CD4-positive, alpha-beta T cell treated with Interleukin-10 for 1 hour (primary cell): ENCODE measurements at regions not wholly inside any gene's neighbourhood (a gene's known extent, or its start where the extent isn't known, plus 50 kb on each side); places are given as distances from the start of the nearest gene placed in this dataset.

ENCODE experiments used
- DNase-seq: peaks from one replicate; pipeline ENCODE4 v3.0.0-alpha.2; 2020

DNA sequence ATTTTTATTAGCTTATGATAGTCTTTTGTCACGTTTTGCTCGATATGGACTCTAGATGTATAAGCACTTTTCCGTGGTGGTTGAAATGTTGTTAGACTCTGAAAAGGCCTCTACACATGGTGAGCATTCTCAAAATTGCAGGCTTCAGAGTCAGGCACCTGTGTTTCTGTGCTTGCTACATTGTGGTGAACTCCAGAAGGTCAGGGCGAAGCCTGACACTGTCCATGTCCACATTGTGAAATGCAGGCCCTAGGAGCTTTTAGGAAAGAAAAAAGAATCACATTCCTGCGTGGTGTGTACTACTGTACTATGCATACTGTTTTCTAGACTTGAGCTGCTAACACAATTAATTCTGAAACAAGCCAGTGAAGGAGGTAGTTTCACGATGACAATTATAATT is 86.3 kb downstream of the HS3ST1 start:
- no peak for DNase-seq

DNA sequence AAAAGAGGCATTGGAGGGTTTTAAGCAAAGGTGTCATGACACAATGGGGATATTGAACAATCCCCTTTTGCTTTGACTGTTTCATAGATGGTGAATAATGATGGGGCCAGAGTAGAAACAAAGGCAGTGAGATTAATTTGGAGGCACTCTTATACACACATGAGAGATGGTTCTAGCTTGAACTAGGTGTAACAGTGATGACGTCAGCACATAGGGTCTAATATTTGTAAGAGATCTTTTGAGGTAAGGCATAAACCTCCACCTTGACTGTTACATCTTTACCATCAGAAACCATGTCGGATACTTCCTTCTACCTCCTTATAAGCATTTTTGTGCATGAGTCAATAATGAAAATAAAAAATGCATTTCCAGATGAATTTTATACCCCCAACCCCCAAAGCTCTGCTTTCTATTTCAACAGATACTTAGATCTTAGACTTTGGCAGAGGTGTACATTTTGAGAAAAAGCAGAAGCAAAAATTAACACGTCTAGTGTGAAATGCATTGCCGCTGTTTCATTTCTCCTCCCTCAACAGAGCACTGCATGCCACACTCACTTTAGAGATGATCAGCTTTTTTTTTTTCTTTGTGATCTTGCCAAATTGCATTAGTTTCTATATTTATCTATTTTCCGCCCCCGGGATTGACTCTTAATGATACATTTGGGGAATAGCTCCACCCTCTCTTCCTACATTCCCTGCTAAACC is 87.2 kb downstream of the HS3ST1 start:
- DNase-seq: no peak

DNA sequence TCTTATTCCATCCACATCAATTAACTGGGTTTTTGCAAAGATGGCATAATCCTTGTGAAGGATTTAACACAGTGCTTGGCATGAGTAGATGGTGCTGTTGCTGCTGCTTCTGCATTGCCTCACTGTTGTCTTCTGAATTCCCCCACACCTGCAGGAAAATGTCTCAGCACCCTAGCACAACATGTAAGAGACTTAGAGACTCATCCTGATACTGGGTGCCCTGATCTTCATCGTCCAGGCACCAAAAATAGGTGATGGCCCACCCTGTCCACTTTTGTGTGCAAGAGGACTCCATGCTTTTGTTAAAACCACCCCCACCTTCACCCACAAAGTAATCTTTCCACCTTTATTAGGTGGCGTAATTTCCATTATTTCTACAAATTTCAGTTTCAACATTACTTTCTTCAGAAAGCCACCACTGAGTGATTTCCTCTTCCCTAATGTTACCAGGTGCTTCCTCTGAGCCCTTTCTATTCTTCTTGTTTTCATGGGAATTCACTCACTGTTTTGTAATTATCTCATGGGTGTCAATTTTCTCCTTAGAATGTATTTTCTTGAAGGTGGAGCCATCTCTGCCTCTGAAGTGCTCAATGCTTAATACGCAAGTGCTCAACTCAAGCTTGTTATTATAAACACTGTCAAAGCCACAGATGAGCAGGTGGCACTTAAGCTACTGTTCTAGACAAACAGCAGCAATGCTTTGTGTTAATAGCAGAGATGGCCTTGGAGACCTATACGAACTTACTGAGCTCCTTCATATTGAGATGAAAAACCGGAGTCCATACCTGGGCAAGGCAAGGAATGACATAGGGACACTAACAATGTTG is 89.5 kb downstream of the HS3ST1 start:
- DNase-seq: no peak

DNA sequence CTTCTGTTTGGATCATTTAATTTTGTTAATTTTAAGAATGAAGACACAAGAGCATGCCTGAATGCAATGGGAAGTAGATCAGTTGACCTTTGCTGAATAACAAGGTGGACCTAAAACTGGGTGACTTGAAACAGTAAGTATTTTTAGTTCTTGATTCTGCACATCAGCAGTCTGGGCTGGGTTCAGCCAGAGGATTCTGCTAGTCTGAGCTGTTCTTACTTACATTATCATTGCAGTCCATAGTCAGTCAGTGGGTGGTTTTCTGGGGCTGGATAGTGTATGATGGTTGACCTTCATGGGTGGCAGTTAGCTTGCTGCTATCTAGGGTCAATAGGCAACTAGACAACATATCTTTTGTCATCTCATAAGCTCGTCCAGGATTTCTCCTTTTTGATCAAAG is 91.4 kb downstream of the HS3ST1 start:
- no peak for DNase-seq

DNA sequence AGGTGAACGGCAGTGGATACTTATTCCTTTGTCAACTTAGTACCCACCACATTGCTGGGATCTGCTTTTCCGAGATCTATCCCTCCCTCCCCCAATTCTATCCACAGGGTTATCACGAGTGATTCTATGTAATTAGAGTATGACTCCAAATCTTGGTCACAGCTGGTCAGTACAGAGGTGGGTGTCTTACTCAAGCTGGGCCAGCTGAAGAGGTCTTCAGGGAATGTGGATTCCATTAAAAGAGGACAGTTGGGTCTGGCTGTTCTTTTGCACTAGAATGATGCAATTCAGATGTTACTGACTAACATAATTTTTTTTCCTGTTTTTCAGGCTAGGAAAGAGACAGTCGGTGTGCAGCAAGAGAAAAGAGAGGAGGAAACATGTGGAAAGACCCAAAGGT is 92.3 kb downstream of the HS3ST1 start:
- no peak for DNase-seq

DNA sequence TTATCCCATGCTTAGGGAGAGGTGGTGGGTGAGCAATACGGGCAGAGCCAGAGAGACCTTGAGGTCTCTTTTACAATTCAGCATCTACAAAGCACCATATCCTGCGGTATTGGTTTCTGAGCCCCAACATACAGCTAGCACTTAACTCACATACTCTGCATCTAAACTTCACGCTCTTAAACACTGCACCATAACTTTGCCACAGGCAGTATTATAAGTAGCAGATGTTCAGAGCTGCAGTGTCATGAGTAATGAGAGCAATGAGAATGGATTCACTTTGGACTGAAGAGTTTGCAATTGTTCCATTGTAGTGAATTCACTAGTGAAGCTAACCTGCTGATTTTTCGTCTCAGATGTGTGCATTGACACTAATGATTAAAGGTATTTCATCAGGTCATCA is 93.8 kb downstream of the HS3ST1 start:
- no peak for DNase-seq

DNA sequence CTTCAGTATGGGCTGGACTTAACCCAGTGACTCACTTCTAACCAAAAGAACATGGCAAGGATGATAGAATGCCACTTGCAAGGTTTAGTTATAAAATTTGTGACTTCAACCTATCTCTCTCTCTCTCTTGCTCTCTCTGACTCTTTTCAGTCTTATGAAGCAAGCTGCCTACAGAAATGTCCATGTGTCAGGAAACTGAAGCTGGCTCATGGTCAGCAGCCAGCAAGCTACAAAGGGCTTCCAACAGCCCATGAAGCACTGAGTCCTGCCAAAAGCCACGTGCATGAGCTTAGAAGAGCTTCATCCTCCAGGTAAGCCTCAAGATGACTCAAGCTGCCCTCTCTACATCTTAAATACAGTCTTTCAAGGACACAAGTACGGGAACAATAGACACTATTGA is 100.3 kb downstream of the HS3ST1 start:
- DNase-seq: no peak

DNA sequence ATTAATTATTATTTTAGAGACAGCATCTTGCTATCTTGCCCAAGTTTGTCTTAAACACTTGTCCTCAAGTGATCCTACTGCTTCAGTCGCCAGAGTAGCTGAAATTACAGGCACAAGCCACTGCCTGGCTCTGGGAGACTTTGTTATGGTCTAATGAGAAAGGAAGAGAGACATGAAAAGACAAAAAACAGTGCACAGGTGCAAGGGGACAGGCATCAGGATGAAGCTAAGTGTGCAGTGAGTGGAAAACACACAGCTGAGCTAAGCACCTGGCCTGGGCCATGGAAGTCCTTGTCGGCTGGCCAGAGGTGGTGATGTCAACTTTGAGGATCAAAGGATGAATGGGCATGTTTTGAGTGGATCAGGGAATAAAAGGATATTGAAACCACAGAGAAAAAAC is 102.7 kb downstream of the HS3ST1 start:
- no peak for DNase-seq

DNA sequence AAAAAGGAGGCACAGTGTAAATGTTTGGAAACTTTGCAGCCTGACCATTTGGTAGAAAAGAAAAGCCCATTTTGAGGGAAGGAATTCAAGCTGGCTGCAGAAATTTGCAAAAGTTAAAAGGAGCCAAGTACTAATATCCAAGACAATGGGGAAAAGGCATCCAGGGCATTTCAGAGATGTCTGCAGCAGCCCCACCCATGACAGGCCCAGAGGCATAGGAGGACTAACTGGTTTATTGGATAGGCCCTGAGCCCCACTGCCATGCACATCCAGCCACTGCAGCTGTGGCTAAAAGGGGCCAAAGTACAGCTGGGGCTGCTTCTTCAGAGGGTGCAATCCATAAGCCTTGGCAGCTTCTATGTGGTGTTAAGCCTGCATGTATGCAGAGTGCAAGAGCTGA is 104.9 kb downstream of the HS3ST1 start:
- no peak for DNase-seq

DNA sequence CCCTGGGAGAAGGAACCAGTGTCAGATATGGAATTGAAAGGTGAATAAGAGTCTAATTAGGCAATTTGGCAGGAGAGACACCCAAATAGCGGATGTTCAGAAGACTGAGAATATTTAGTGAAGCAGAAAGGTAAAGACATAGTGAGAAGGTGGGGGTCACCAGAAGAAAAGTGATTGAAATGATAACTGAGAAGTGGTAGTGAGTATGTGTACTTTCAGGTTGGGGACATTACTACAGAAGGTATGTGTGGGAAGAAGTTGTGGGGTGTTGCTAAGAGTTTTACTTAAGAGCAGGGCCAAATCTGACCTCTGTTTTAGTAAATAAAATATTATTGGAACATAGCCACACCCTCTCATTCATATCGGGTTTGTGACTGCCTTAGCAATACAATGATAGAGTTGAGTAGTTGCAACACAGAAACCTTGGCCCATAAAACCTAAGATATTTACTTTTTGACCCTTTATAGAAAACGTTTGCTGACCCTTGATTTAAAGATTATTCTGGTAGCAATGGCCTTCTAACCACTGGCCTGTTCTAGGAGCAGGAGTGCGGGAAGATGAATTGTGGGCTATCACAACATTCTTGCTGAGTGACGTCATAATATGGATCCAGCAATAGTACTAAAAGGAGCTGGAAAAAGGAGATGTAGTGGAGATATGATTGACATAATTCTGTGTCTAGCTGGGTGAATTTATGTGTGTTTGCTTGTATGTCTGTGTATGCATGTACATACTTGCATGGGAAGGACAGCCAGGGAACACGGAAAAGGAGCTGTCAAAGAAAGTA is 115.3 kb downstream of the HS3ST1 start:
- DNase-seq: no peak

DNA sequence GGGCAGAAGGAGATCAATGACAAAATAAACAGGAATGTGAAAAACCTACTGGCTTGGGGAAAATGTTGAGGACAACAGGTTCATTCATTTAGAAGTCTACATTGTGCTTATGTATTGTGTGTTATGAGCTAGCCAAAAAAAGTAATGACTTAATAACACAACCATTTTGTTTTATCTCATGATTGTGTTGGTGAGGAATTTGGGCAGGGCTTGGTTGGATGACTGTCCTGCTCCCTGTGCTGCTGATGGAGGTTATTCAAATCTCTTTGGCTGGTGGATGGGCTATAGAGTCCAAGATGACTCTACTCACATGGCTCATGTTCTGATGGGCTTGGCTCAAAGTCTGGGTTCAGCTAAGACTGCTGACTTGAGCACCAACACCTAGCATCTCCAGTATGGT is 116.3 kb downstream of the HS3ST1 start:
- no peak for DNase-seq

DNA sequence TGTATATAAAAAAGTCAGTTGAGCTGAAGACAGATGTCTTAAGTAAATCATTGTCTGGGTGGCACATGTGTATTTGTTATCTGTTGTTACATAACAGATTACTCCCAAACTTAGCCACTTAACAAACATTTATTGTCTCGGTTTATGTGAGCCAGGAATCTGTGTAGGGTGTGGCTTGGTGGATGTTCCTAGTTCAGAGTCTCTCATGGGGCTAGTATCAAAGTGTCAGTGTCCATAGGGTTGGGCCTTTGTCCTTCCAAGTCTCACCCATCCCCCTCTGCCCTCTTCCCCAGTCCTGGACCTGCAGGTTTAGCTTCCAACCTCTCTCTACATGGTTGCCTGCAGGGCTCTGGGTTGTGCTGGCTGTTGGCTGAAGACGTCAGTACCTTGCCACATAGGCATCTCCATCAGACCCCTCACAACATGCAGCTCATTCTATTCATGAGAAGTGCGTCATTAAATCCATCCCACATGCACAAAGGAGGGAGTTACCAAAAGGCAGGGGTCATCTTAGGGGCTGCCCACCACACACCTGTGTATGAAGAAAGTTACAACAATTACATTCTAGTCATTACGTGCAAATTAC is 127.5 kb downstream of the HS3ST1 start:
- no peak for DNase-seq

DNA sequence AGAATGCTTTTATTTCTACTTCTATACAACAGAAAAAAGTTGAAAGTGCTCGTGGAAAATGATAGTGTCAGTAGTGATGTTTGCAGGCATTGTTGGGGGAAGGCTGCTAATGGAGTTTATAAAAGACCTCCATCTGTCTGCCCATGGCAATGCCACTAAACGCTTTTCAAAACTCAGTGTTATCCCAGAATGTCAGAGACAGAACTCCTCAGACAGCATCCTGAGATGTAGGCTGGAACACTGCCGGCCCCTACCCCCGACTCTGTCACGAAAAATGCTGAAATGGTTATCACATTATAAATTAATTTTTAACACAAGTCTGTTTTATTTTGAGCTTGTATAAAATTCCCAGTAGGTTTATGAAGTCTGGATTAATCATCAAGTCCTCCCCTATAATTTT is 128.9 kb downstream of the HS3ST1 start:
- DNase-seq: no peak

DNA sequence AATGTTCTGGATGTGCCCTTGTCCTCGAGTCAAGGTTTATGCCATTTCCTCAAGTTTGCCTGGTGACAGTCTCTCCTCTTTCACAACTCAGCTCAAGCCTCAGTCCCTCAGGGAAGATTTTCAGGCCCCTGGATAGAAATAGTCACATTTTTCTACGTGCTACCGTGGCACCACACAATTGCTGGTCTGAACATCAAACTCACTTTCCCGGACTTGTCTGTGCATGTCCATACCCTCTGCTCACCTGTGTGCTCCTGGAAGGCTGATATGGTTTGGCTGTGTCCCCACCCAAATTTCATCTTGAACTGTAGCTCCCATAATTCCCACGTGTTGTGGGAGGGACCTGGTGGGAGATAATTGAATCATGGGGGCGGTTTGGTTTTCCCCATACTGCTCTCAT is 129.7 kb downstream of the HS3ST1 start:
- no peak for DNase-seq

DNA sequence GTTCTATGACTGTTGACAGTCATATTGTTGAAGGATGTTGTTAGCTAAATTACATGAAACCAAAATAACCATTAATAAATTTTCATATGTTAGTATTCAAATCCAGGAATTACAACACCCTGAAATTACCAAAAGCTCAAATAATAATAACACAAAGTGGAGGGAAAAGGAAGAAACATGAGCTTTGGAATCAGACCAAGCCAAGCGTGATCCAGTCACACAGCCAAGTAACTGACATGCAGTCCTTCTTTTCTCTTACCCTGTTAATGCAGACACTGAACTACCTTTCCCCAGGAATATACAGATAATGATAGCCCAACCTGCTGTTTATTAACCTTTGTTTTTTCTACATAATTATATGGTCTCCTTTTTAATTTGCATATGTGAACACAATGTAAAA is 130.2 kb downstream of the HS3ST1 start:
- no peak for DNase-seq

DNA sequence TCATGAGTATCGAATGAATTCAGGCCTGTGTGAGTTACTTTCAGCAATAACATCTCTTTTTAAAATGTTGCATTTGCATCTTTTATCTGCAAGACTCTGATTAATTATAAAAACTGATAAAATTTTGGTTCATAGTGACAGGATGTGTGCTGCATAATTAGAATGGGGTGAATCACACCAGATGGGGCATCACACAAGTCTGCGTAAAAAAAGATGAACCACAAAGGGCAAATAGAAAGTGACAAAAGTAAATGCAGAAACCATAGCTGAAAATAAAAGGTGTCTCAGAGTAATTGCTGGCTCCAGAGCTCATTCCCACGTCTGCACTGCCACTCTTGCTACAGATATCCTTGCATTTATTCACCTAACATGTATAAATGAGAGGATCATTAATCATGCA is 131.1 kb downstream of the HS3ST1 start:
- no peak for DNase-seq

DNA sequence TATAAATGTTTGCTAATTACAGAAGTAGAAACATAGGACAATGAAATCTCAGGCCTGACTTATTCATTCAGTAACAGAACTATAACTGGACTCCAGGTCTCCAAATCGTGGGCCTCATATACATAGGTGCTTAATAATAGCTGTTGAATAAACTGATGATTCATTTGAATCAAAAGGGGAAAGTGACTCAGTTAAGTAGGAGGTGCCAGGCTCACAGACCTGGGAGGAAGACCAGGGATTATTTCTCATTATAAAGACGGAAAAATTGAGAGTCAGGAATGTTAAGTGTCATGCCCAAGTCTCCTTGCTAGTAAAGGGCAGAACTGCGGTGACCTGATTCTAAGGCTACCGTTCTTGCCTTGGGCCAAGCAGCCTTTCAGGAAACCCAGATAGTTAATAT is 131.5 kb downstream of the HS3ST1 start:
- no peak for DNase-seq

DNA sequence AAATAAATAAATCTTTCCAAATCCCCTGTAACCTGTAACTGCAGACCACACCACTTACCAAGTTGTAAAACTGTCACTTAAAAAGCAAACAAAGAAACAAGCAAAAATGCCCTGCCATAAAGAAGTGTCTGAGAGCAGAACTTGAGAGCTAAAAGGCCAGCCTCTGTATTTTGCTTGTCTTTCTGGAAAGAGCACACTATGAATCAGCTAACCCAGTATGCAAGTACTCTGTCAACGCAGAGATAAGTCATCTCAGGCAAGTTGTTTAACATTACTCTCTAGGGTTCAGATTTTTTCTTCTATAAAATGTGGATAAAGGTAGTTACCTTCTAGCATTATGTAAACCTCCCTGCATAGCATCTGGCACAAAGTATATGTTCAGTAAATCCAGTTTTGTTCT is 134.8 kb downstream of the HS3ST1 start:
- no peak for DNase-seq

DNA sequence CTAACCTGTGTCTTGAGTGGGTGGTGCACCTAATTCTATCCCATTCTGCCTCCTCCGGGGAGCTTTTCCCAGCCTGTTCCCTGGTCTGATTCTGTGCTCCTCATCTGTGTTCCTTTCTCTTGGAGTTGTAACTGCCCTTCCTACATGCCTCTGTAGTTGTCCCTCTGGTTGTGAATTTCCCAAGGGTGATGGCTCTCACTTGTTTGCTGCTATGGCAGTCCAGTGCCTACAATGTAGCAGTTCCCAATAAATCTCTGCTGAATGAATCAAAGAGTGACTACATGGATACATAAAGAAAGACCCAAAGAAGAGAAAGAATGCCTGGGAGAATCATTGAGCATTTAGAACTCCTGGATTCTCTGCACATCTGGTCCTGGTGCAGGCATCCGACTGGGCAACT is 141.6 kb downstream of the HS3ST1 start:
- DNase-seq: no peak

DNA sequence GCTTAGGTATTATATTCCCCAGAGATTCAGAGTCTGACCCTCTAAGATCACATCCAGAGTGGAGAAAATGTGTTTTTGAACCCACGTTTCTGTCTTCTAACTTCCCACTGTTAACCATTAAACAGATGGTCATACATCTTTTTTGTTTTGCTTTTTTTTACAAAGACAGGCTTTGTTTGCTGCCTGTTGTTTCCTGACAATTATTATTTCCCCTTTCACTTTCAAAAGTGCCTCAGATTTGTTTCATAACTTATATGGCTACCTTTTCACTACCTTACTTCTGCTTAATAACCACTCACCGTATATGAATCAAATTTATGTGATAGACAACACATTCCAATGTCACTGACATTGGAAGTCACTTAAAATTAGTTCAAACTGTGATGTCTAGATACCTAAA is 142.2 kb downstream of the HS3ST1 start:
- no peak for DNase-seq

DNA sequence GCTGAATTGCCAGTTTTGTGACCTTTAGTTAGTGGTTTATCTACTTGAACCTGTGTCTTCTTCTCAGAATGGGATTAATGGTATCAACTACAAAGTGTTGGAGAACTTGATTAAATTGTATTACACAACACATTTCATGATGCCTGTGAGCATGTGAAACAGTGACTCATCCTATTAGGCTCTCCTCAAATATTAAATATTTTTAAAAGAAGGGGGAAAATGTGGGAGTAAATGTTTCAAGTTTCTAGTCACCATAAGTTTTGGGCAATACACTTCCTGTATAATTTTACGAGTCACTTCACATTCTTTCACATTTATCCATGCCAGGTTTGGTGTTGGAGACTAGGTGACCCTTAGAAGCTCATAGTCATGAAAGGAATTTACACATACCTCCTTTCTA is 147.0 kb downstream of the HS3ST1 start:
- no peak for DNase-seq

DNA sequence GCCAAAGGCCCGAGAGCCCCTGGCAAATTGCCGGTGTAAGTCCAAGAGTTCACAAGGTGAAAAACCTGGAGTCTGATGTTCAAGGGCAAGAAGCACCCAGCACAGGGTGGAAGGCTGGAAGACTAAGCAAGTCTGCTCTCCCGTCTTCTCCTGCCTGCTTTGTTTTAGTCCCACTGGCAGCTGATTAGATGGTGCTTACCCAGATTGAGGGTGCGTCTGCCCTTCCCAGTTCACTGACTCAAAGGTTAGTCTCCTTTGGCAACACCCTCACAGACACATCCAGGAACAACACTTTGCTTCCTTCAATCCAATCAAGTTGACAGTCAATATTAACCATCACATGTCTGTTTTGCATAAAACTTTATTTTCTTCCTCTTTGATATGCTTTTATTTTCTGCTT is 157.4 kb downstream of the HS3ST1 start:
- DNase-seq: no peak

DNA sequence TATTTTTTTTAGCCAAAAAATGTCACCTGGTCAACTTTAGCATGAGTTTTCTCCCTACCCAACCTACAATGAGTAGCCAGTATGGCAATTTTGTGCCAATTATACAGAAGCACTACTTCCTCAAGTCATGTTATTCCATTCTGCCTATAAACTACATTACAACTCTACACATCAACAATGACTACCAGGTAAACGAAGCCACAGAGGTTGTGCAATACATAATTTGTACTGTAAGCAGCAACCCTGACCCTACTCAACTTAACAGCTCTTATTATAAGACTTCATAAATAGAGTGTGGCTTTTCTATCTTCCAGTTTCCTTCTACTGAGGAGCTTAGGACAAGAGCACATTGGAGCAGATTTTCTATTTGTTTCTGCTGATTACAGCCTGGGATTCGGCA is 160.5 kb downstream of the HS3ST1 start:
- no peak for DNase-seq

DNA sequence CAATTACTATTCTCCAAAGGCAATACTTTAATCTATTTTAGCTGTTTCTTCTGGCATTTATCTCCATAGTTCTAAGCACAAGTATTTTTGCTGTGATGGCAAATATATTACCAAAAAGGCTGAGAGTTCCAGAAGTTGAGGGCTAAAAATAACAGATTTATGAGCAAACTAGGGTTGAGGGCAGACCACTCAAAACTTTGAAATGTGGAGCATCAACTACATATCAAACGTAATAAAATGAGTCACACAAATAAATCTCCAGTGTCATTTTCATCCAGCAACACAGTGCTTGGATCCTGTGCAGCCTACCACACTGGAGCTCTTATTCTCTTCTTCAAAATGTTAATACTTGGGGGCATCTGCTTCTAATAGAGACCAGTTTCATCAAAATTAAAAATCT is 163.9 kb downstream of the HS3ST1 start:
- no peak for DNase-seq
